Breast epithelium (tissue), 4 donors: ENCODE measurements at regions not wholly inside any gene's neighbourhood (a gene's known extent, or its start where the extent isn't known, plus 50 kb on each side); places are given as distances from the start of the nearest gene placed in this dataset.

ENCODE experiments used
- DNase-seq, 2 donors: peaks; one replicate each; pipeline ENCODE4 v3.0.0-alpha.2; 2019; ENCODE audit warnings: low spot score in 2 of 2
- H3K27ac ChIP-seq, 2 donors: fragments of 200-600 bp; sonication (generic) in 1 of 2; one replicate each; pipeline ENCODE4 v1.5.1; 2016 to 2019; ENCODE audit warnings: mild to moderate bottlenecking in 1 of 2
- H3K27me3 ChIP-seq, 2 donors: fragments of 200-600 bp; sonication (generic) in 1 of 2; one replicate each; pipeline versions ENCODE4 v1.5.1 to v1.6.0; 2017 to 2019; ENCODE audit warnings: control low read depth in 1 of 2, mild to moderate bottlenecking in 1 of 2
- H3K36me3 ChIP-seq: fragments of 200-600 bp; one replicate; pipeline ENCODE4 v1.5.1; 2019
- H3K4me1 ChIP-seq, 2 donors: fragments of 200-600 bp; sonication (generic); one replicate each; pipeline ENCODE4 v1.5.1; 2016 to 2019; ENCODE audit warnings: control low read depth in 1 of 2
- H3K4me3 ChIP-seq, 3 donors: fragments of 200-600 bp; sonication (generic); 1 replicate in 2 of 3; 2 replicates in 1 of 3; pipeline ENCODE4 v1.5.1; 2016 to 2019; ENCODE audit warnings: mild to moderate bottlenecking in 3 of 3, moderate library complexity in 2 of 3
- H3K9me3 ChIP-seq, 2 donors: fragments of 200-600 bp; sonication (generic) in 1 of 2; one replicate each; pipeline ENCODE4 v1.5.1; 2016 to 2019; ENCODE audit warnings: control low read depth in 1 of 2
- POLR2A ChIP-seq: fragments of 450-650 bp; IDR thresholded peaks from one replicate; pipeline ENCODE4 v1.6.1; 2016; ENCODE audit warnings: antibody characterized with exemption, mild to moderate bottlenecking, moderate library complexity
- POLR2AphosphoS5 ChIP-seq, 3 donors: sonication (generic); formaldehyde crosslinking; IDR thresholded peaks; one replicate each; pipeline ENCODE4 v1.6.1; 2017; ENCODE audit warnings: antibody characterized with exemption in 3 of 3
- intact Hi-C: fragments of 100-400 bp; cut with DNase I; formaldehyde crosslinking; loops from one replicate; pipeline ENCODE4 v1.15.1; 2023; ENCODE audit warnings: low total_unique reads
- TF ChIP-seq, protein P1 (sequence below), 3 donors: fragments of 450-650 bp; IDR thresholded peaks; one replicate each; pipeline ENCODE4 v1.5.1; 2016 to 2017; ENCODE audit warnings: antibody characterized with exemption in 3 of 3, mild to moderate bottlenecking in 3 of 3, moderate library complexity in 3 of 3

DNA sequence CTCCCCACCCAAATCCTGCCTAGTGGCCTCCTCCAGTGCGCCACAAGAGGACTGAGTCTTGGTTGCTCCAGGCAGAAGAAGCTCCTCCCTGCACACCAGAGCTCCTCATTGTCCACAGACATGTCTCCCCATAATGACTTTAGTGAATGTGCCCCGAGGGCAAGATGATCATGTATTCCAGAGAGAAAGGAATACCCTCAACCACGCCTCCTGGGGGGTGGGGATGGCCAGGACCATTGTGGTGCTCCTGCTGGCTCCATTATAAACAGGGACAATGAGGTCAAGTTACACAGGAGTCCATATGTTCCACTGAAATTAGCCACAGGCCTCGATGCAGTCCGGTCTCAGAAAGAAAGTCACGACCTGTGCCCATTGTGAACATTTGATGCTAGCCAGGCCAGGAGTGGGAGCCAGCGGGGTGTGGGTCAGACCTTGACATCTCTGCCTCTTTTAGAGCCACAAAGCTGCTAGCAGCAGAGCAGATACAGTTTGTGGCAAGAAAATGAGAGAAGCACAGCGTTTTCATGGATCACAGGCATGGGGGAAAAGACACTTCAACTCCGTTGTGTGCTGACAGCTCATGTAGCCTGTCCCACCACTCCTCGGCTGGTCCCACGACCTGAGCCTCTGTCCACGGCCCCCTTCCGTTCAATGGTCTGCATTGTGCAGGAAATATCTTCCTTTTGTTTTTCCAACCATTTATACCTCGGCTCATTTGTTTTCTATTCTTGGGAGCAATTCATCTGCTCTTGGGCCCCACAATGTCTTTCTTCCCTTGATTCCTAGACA is 70.7 kb upstream of the FZD7 start:
- intact Hi-C loops = loop anchor here (5.0 kb wide), 1 partner anchor 1376 kb away; the partner anchor contains the start of gene AOX1
- Histone ChIP-seq H3K4me3 (no peak overlapping the region), H3K4me1 (peaks cover 0 to 3% of the 10 kb centered on the region in 2 donors), H3K9me3 (no peaks in the 10 kb centered on the region), H3K36me3 (no peaks in the 10 kb centered on the region), H3K27ac (no peak overlapping the region), H3K27me3 (no peaks in the 10 kb centered on the region)
- no peak for DNase-seq
- TF ChIP-seq POLR2A (no peak), POLR2AphosphoS5 (IDR thresholded peaks at IDR 0.05) (no peak)

DNA sequence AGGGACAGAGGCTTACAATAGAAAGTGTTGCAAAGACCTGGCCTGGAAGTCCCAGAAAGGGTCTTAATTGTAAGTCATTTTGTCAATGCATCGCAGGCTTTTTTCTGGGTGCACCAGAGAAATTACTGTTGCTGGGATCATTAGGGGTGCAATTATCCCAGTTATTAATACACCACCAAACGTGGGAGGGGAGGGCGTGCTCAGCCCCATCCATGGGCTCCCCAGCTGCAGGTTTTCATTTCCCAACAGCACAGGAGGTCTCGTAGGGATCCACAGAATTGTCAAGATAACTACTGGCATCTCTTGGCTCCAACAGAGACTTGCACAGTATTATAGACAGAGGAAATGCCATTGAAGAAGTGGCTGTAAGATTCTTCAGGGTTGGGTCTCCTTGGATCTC is 69.6 kb upstream of the FZD7 start:
- intact Hi-C loops = loop anchor here (5.0 kb wide), 1 partner anchor 1377 kb away; the partner anchor contains the start of gene AOX1
- Histone ChIP-seq H3K4me1 (peaks cover 0 to 3% of the 10 kb centered on the region in 2 donors), H3K4me3 (no peak overlapping the region), H3K27ac (no peak overlapping the region), H3K9me3 (no peaks in the 10 kb centered on the region), H3K27me3 (no peaks in the 10 kb centered on the region), H3K36me3 (no peaks in the 10 kb centered on the region)
- DNase-seq = no peak
- TF ChIP-seq POLR2AphosphoS5 (IDR thresholded peaks at IDR 0.05) (no peak), POLR2A (no peak)
- TF ChIP-seq, protein P1, sequence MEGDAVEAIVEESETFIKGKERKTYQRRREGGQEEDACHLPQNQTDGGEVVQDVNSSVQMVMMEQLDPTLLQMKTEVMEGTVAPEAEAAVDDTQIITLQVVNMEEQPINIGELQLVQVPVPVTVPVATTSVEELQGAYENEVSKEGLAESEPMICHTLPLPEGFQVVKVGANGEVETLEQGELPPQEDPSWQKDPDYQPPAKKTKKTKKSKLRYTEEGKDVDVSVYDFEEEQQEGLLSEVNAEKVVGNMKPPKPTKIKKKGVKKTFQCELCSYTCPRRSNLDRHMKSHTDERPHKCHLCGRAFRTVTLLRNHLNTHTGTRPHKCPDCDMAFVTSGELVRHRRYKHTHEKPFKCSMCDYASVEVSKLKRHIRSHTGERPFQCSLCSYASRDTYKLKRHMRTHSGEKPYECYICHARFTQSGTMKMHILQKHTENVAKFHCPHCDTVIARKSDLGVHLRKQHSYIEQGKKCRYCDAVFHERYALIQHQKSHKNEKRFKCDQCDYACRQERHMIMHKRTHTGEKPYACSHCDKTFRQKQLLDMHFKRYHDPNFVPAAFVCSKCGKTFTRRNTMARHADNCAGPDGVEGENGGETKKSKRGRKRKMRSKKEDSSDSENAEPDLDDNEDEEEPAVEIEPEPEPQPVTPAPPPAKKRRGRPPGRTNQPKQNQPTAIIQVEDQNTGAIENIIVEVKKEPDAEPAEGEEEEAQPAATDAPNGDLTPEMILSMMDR (IDR thresholded peaks at IDR 0.05) = no peak

DNA sequence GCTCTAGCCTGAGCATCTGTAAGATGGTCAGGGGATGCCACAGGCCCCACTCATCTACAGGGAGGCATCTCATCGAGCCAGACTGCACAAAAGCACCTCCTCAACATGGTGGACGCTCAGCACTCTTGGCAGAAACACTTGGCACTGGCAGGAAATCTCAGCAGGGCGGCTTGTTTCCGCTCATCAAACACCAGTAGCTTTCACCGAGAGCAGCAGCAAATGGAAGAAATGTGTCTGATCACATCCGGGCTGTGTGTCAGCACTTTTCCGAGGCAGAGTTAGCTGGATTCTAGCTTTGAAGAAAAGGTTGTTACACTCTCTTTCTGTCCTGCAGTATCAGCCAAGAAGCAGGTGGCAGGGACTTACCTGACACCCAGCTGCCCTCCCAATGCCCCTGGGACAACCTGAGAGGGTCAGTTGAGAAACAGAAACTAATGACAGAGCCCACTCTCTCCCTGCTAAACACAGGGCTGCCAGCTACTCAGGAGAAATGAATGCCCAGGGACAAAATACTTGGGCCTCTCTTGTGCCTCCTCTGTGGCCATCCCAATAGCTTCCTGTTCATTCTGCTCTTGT is 68.9 kb upstream of the FZD7 start:
- DNase-seq = no peak
- TF ChIP-seq, protein P1 (IDR thresholded peaks at IDR 0.05) = no peak
- TF ChIP-seq POLR2AphosphoS5 (IDR thresholded peaks at IDR 0.05) (no peak), POLR2A (no peak)
- H3K27me3 ChIP-seq = no peaks in the 10 kb centered on the region
- H3K9me3 ChIP-seq = no peaks in the 10 kb centered on the region
- no peak overlapping the region for H3K4me3 ChIP-seq
- no peaks in the 10 kb centered on the region for H3K36me3 ChIP-seq
- H3K27ac ChIP-seq = peak overlapping the region in 1 of 2 donors; percentile 7
- peaks cover 0 to 3% of the 10 kb centered on the region in 2 donors for H3K4me1 ChIP-seq
- intact Hi-C loops = loop anchor here (5.0 kb wide), 1 partner anchor 1377 kb away; the partner anchor contains the start of gene AOX1

DNA sequence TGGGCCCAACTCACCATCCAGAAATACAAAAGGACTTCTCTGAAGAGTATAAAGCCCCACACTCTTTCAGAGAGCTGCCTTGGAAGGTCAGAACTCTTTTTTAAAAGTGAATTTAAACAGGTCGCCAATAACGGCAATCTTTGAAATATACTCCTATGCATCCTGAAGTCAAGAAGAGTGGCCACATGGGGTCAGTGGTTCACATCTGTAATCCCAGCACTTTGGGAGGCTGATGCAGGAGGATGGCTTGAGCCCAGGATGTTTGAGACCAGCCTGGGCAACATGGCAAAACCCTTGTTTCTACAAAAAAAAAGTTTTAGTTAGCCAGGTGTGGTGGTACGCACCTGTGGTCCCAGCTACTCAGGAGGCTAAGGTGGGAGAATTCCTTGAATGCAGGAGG is 68.1 kb upstream of the FZD7 start:
- DNase-seq = no peak
- Histone ChIP-seq H3K9me3 (no peaks in the 10 kb centered on the region), H3K36me3 (no peaks in the 10 kb centered on the region), H3K4me3 (no peak overlapping the region), H3K27me3 (no peaks in the 10 kb centered on the region), H3K27ac (no peak overlapping the region), H3K4me1 (peaks cover 0 to under 1% of the 10 kb centered on the region in 2 donors)
- TF ChIP-seq POLR2AphosphoS5 (IDR thresholded peaks at IDR 0.05) (no peak), POLR2A (no peak)
- TF ChIP-seq, protein P1 (IDR thresholded peaks at IDR 0.05) = no peak
- intact Hi-C loops = no loop called here

DNA sequence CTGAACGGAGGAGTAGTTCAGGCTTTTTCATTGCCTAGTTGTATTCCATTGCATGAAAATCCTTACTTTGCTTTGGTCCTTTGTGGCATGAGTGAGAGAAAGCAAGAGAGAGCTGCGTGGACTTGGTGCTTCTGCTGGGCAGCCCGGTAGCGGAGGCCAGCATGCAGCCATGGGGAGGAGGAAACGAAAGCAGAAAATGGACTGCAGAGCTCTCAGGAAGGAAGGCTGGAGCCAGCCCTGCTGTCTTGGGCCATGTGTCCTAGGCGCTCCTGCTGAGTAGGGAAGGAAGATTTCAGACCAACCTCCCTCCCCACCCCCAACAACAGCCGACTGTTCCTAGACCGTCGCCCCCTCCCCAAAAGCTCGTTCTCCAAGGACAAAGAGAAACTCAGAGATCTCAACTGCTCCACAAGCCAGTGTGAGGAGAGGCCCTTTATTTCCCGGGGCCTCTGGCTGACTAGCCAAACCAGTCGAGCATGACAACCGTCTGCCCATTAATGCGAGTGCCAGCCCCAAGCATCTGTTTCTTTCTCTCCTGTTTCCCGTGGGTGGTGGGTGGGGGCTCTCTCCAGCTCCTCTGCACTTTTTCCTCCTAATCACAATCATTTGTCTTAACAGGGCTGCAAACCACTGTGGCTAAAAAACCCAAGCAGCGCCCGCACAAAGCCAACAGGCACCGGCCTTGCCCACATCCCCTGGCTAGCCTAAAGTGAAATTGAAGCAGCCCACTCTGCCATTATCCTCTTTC is 66.8 kb upstream of the FZD7 start:
- intact Hi-C loops = no loop called here
- H3K27me3 ChIP-seq = no peaks in the 10 kb centered on the region
- DNase-seq = peak in 1 of 2 donors; percentile 68
- H3K27ac ChIP-seq = peak overlapping the region; percentile 72 to 76
- no peaks in the 10 kb centered on the region for H3K4me1 ChIP-seq
- TF ChIP-seq POLR2AphosphoS5 (IDR thresholded peaks at IDR 0.05) (no peak), POLR2A (no peak)
- TF ChIP-seq, protein P1 (IDR thresholded peaks at IDR 0.05) = no peak
- no peaks in the 10 kb centered on the region for H3K36me3 ChIP-seq
- no peaks in the 10 kb centered on the region for H3K9me3 ChIP-seq
- H3K4me3 ChIP-seq = peak overlapping the region in 2 of 3 donors; percentile 4 to 33
